Mucosa of rectum (tissue), 2 donors: ENCODE measurements at regions not wholly inside any gene's neighbourhood (a gene's known extent, or its start where the extent isn't known, plus 50 kb on each side); places are given as distances from the start of the nearest gene placed in this dataset.
"Not testable (repeated sequence)": the region's sequence is repeated elsewhere in the genome, so short reads cannot be mapped to it uniquely, and the experiment has no call there.

Experiments
- H3K27ac ChIP-seq, 2 donors: one replicate each; pipeline ENCODE4 v1.7.0; 2013; ENCODE audit warnings: inconsistent platforms in 2 of 2, low read depth in 2 of 2, low read length in 2 of 2
- H3K27me3 ChIP-seq, 2 donors: one replicate each; pipeline ENCODE4 v1.7.0; 2013; ENCODE audit warnings: low read length in 2 of 2; ENCODE audit not compliant: control insufficient read depth in 2 of 2, insufficient read depth in 2 of 2
- H3K36me3 ChIP-seq, 2 donors: one replicate each; pipeline ENCODE4 v1.7.0; 2013; ENCODE audit warnings: low read length in 2 of 2; ENCODE audit not compliant: control insufficient read depth in 2 of 2, insufficient read depth in 2 of 2
- H3K4me1 ChIP-seq, 2 donors: one replicate each; pipeline ENCODE4 v1.7.0; 2013; ENCODE audit warnings: low read length in 2 of 2, mild to moderate bottlenecking in 1 of 2; ENCODE audit not compliant: control insufficient read depth in 2 of 2, insufficient read depth in 2 of 2
- H3K4me3 ChIP-seq, 2 donors: one replicate each; pipeline ENCODE4 v1.7.0; 2013; ENCODE audit warnings: low read length in 2 of 2
- H3K9ac ChIP-seq, 2 donors: one replicate each; pipeline ENCODE4 v1.7.0; 2013; ENCODE audit warnings: low read length in 2 of 2, low read depth in 1 of 2, mild to moderate bottlenecking in 1 of 2
- H3K9me3 ChIP-seq, 2 donors: one replicate each; pipeline ENCODE4 v1.7.0; 2013; ENCODE audit warnings: low read length in 2 of 2; ENCODE audit not compliant: control insufficient read depth in 2 of 2
- donor health status: healthy.
- donor health status: Normal muscosa, but diverticular disease.

- Histone ChIP-seq H3K4me1 (no peaks in the 10 kb centered on the region), H3K27me3 (no peaks in the 10 kb centered on the region), H3K4me3 (no peak overlapping the region), H3K9ac (no peak overlapping the region), H3K36me3 (no peaks in the 10 kb centered on the region), H3K27ac (no peak overlapping the region), H3K9me3 (no peaks in the 10 kb centered on the region)
Measured at GRCh38 chr3:181610083-181610972, 101.4 kb upstream of the SOX2 start.

GRCh38 chr3:181609030-181609767, 102.5 kb upstream of the SOX2 start:
- no peak overlapping the region for H3K4me3 ChIP-seq
- no peak overlapping the region for H3K27ac ChIP-seq
- no peaks in the 10 kb centered on the region for H3K36me3 ChIP-seq
- H3K4me1 ChIP-seq = no peaks in the 10 kb centered on the region
- no peak overlapping the region for H3K9ac ChIP-seq
- no peaks in the 10 kb centered on the region for H3K27me3 ChIP-seq
- no peaks in the 10 kb centered on the region for H3K9me3 ChIP-seq

GRCh38 chr3:181604267-181604666, 107.5 kb upstream of the SOX2 start:
- no peaks in the 10 kb centered on the region for H3K27me3 ChIP-seq
- H3K4me1 ChIP-seq = no peaks in the 10 kb centered on the region
- H3K4me3 ChIP-seq = no peak overlapping the region
- H3K36me3 ChIP-seq = no peaks in the 10 kb centered on the region
- no peak overlapping the region for H3K9ac ChIP-seq
- H3K9me3 ChIP-seq = no peaks in the 10 kb centered on the region
- H3K27ac ChIP-seq = no peak overlapping the region

- Histone ChIP-seq H3K9me3 (no peaks in the 10 kb centered on the region), H3K9ac (no peak overlapping the region), H3K4me3 (no peak overlapping the region), H3K27me3 (no peaks in the 10 kb centered on the region), H3K4me1 (no peaks in the 10 kb centered on the region), H3K36me3 (no peaks in the 10 kb centered on the region), H3K27ac (no peak overlapping the region)
Measured at GRCh38 chr3:181596126-181596525, 115.6 kb upstream of the SOX2 start.

GRCh38 chr3:181590939-181591338, 120.8 kb upstream of the SOX2 start:
- H3K4me1 ChIP-seq, H3K4me3 ChIP-seq, H3K27me3 ChIP-seq, H3K9me3 ChIP-seq, H3K36me3 ChIP-seq, H3K9ac ChIP-seq, H3K27ac ChIP-seq: not testable (repeated sequence)

DNA sequence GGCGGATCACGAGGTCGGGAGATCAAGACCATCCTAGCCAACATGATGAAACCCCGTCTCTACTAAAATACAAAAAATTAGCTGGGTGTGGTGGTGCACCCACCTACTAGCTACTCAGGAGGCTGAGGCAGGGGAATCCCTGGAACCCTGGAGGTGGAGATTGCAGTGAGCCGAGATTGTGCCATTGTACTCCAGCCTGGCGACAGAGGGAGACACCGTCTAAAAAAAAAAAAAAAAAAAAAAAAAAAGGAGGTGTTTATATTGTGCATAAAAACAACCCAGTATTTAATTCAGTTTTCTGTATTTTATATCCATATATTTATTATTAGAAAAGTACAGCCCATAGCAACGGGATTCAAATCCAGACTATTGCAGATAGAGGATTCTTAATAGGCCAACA, 129.1 kb upstream of the SOX2 start:
- Histone ChIP-seq H3K36me3 (no peaks in the 10 kb centered on the region), H3K27ac (no peak overlapping the region), H3K27me3 (no peaks in the 10 kb centered on the region), H3K4me1 (no peaks in the 10 kb centered on the region), H3K4me3 (no peak overlapping the region), H3K9me3 (no peaks in the 10 kb centered on the region), H3K9ac (no peak overlapping the region)

- Histone ChIP-seq H3K27me3 (no peaks in the 10 kb centered on the region), H3K9me3 (no peaks in the 10 kb centered on the region), H3K27ac (no peak overlapping the region), H3K36me3 (no peaks in the 10 kb centered on the region), H3K4me3 (no peak overlapping the region), H3K4me1 (no peaks in the 10 kb centered on the region), H3K9ac (no peak overlapping the region)
Measured at GRCh38 chr3:181581656-181582055, 130.1 kb upstream of the SOX2 start.

- Histone ChIP-seq H3K27me3 (no peaks in the 10 kb centered on the region), H3K27ac (no peak overlapping the region), H3K4me1 (no peaks in the 10 kb centered on the region), H3K4me3 (no peak overlapping the region), H3K36me3 (no peaks in the 10 kb centered on the region), H3K9ac (no peak overlapping the region), H3K9me3 (no peaks in the 10 kb centered on the region)
Measured at GRCh38 chr3:181578743-181579142, 133.0 kb upstream of the SOX2 start.

DNA sequence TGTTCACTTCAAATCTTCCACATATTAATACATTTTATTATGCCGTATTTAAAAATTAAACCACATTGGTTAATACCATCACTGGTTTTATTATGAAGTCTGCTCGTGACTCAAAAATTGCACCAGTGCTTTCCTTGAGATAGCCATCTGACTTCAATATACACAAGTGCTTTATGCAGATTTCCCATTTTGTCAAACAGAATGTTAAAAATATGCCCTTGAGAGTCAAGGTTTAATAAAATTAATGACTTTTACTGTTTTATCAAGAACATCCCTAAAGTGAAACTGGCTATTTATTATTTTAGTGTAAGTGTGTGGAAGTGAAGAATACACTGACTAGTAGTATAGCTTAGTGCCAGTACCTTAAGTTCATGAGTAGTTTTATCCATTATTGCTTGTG, 139.3 kb upstream of the SOX2 start:
- H3K36me3 ChIP-seq = no peaks in the 10 kb centered on the region
- no peaks in the 10 kb centered on the region for H3K4me1 ChIP-seq
- H3K4me3 ChIP-seq = no peak overlapping the region
- H3K9me3 ChIP-seq = no peaks in the 10 kb centered on the region
- no peaks in the 10 kb centered on the region for H3K27me3 ChIP-seq
- H3K9ac ChIP-seq = no peak overlapping the region
- H3K27ac ChIP-seq = no peak overlapping the region

DNA sequence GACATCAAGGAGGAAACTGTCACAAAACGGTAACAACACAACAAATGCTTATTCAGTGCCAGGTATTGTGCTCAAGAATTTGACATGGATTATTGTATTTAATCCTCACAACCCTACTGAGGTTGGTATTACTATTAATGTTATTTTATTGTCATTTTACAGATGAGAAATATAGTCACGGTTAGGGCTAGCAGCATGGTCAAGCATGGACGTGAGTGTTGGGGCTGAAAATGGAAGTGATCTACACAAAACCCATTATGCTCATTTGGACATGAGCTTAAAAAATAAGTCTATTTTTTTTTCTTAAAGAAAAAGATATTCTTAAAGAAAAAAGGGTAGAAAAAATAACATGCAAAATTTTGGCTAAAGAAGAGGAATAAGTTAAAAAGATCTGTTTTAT, 141.3 kb upstream of the SOX2 start:
- H3K4me1 ChIP-seq = no peaks in the 10 kb centered on the region
- H3K4me3 ChIP-seq = no peak overlapping the region
- H3K27me3 ChIP-seq = no peaks in the 10 kb centered on the region
- no peak overlapping the region for H3K27ac ChIP-seq
- H3K9me3 ChIP-seq = no peaks in the 10 kb centered on the region
- no peaks in the 10 kb centered on the region for H3K36me3 ChIP-seq
- H3K9ac ChIP-seq = no peak overlapping the region
